GM23338 (cell line): ENCODE measurements at regions not wholly inside any gene's neighbourhood (a gene's known extent, or its start where the extent isn't known, plus 50 kb on each side); places are given as distances from the start of the nearest gene placed in this dataset.

ENCODE experiments used
- ATAC-seq: fragments of 200-7000 bp; cut with Tn5 transposase; 3 replicates; pipeline ENCODE4 v1.9.1; 2020
- DNase-seq: peaks from one replicate; pipeline ENCODE4 v3.0.0-alpha.2; 2015; ENCODE audit warnings: low spot score
- H2AFZ ChIP-seq: fragments of 200-600 bp; sonication (generic); 2 replicates; pipeline ENCODE4 v1.8.0; 2016; ENCODE audit warnings: antibody characterized with exemption, mild to moderate bottlenecking, moderate library complexity
- H3F3A ChIP-seq: fragments of 200-600 bp; sonication (generic); replicated peaks from 2 replicates; pipeline ENCODE4 v1.8.0; 2017; ENCODE audit warnings: antibody characterized with exemption, mixed run types, low read depth
- H3K27ac ChIP-seq: fragments of 200-600 bp; sonication (generic); 2 replicates; pipeline ENCODE4 v1.6.1; 2016; ENCODE audit warnings: low read depth
- H3K27me3 ChIP-seq: fragments of 200-600 bp; sonication (generic); 2 replicates; pipeline ENCODE4 v1.8.0; 2016; ENCODE audit warnings: mild to moderate bottlenecking, mixed run types, moderate library complexity; ENCODE audit not compliant: insufficient read depth
- H3K36me3 ChIP-seq: fragments of 200-600 bp; sonication (generic); 2 replicates; pipeline ENCODE4 v1.8.0; 2016; ENCODE audit warnings: mild to moderate bottlenecking; ENCODE audit not compliant: insufficient read depth
- H3K4me1 ChIP-seq: fragments of 200-600 bp; sonication (generic); 2 replicates; pipeline ENCODE4 v1.8.0; 2016; ENCODE audit warnings: mild to moderate bottlenecking, moderate library complexity; ENCODE audit not compliant: insufficient read depth
- H3K4me2 ChIP-seq: fragments of 200-600 bp; sonication (generic); 2 replicates; pipeline ENCODE4 v1.7.1; 2017; ENCODE audit warnings: mixed run types
- H3K4me3 ChIP-seq: fragments of 200-600 bp; sonication (generic); 2 replicates; pipeline ENCODE4 v1.6.1; 2016; ENCODE audit warnings: mixed run types
- H3K79me2 ChIP-seq: fragments of 200-600 bp; sonication (generic); replicated peaks from 2 replicates; pipeline ENCODE4 v1.8.0; 2017; ENCODE audit warnings: mild to moderate bottlenecking; ENCODE audit not compliant: insufficient read depth
- H3K9me2 ChIP-seq: fragments of 200-600 bp; sonication (generic); 2 replicates; pipeline ENCODE4 v1.8.0; 2017; ENCODE audit not compliant: insufficient read depth
- H4K20me1 ChIP-seq: fragments of 200-600 bp; sonication (generic); replicated peaks from 2 replicates; pipeline ENCODE4 v1.8.0; 2017; ENCODE audit warnings: mild to moderate bottlenecking; ENCODE audit not compliant: insufficient read depth
- H3K27ac Mint-ChIP-seq: 2 replicates; pipeline ENCODE4 v1.8.0; 2020; ENCODE audit warnings: inconsistent platforms, mild to moderate bottlenecking, moderate library complexity, mixed read lengths
- H3K27me3 Mint-ChIP-seq: 3 replicates; pipeline ENCODE4 v1.8.0; 2022; ENCODE audit warnings: low read depth, mild to moderate bottlenecking, moderate library complexity, mixed read lengths, inconsistent platforms; ENCODE audit not compliant: insufficient read depth, poor library complexity
- H3K36me3 Mint-ChIP-seq: 3 replicates; pipeline ENCODE4 v1.8.0; 2021; ENCODE audit warnings: low read depth, mild to moderate bottlenecking, inconsistent platforms, moderate library complexity, mixed read lengths
- H3K4me1 Mint-ChIP-seq: 3 replicates; pipeline ENCODE4 v1.8.0; 2020; ENCODE audit warnings: mild to moderate bottlenecking, inconsistent platforms, mixed read lengths
- H3K4me3 Mint-ChIP-seq: 3 replicates; pipeline ENCODE4 v1.8.0; 2021; ENCODE audit warnings: moderate library complexity, mild to moderate bottlenecking, inconsistent platforms, mixed read lengths
- H3K9me3 Mint-ChIP-seq: 3 replicates; pipeline ENCODE4 v1.8.0; 2020; ENCODE audit warnings: moderate library complexity, mild to moderate bottlenecking, inconsistent platforms, mixed read lengths
- CREB1 ChIP-seq: fragments of 250-450 bp; sonication (Bioruptor Pico); IDR thresholded peaks from 2 replicates; pipeline ENCODE4 v1.5.0; 2020; ENCODE audit warnings: low read depth, mild to moderate bottlenecking, moderate library complexity
- ETS1 ChIP-seq: IDR thresholded peaks from 2 replicates; pipeline ENCODE4 v1.6.1; 2016; ENCODE audit warnings: antibody characterized with exemption
- EZH2 ChIP-seq: fragments of 200-600 bp; sonication (generic); IDR thresholded peaks from one replicate; pipeline ENCODE4 v1.8.0; 2017; ENCODE audit warnings: antibody characterized with exemption, mild to moderate bottlenecking, low read depth; ENCODE audit not compliant: unreplicated experiment
- EZH2phosphoT487 ChIP-seq: fragments of 200-600 bp; sonication (generic); IDR thresholded peaks from one replicate; pipeline ENCODE4 v1.8.1; 2018; ENCODE audit warnings: antibody characterized with exemption; ENCODE audit not compliant: unreplicated experiment
- JUNB ChIP-seq: IDR thresholded peaks from one replicate; pipeline ENCODE4 v1.6.1; 2016; ENCODE audit warnings: antibody characterized with exemption; ENCODE audit not compliant: unreplicated experiment
- NANOG ChIP-seq: IDR thresholded peaks from 2 replicates; pipeline ENCODE4 v1.6.1; 2016; ENCODE audit warnings: antibody characterized with exemption, borderline replicate concordance
- REST ChIP-seq: IDR thresholded peaks from one replicate; pipeline ENCODE4 v1.6.1; 2018; ENCODE audit warnings: antibody characterized with exemption; ENCODE audit not compliant: unreplicated experiment
- STAT1 ChIP-seq: IDR thresholded peaks from one replicate; pipeline ENCODE4 v1.6.1; 2016; ENCODE audit warnings: antibody characterized with exemption; ENCODE audit not compliant: unreplicated experiment
- ZNF114 ChIP-seq: fragments of 250-450 bp; sonication (Bioruptor Pico); IDR thresholded peaks from 2 replicates; pipeline ENCODE4 v1.5.0; 2020; ENCODE audit warnings: mild to moderate bottlenecking, moderate library complexity
- ZNF331 ChIP-seq: fragments of 250-450 bp; sonication (Bioruptor Pico); IDR thresholded peaks from 2 replicates; pipeline ENCODE4 v1.5.0; 2020; ENCODE audit warnings: low read depth, mild to moderate bottlenecking, moderate library complexity
- ZNF462 ChIP-seq: fragments of 250-450 bp; sonication (Bioruptor Pico); IDR thresholded peaks from 2 replicates; pipeline ENCODE4 v1.5.0; 2020; ENCODE audit warnings: mild to moderate bottlenecking, moderate library complexity

- no peak for TF ChIP-seq ZNF462 (CRISPR knock-in tag)
- TF ChIP-seq ZNF331 = no peak
- TF ChIP-seq EZH2 = no peak
- TF ChIP-seq ZNF114 (CRISPR knock-in tag) = no peak
Measured at GRCh38 chr1:222394224-222394623, 153.7 kb downstream of the HHIPL2 start (continued).

GRCh38 chr1:222392556-222392955 is 155.3 kb downstream of the HHIPL2 start:
- Mint-ChIP-seq H3K27ac (no peak overlapping the region), H3K4me1 (no peaks in the 10 kb centered on the region), H3K9me3 (no peaks in the 10 kb centered on the region), H3K27me3 (no peaks in the 10 kb centered on the region), H3K4me3 (no peak overlapping the region), H3K36me3 (no peaks in the 10 kb centered on the region)
- no peak for ATAC-seq
- Histone ChIP-seq H3K79me2 (no peaks in the 10 kb centered on the region), H3K4me1 (no peaks in the 10 kb centered on the region), H3K27me3 (no peaks in the 10 kb centered on the region), H3K36me3 (no peaks in the 10 kb centered on the region), H3K27ac (no peak overlapping the region), H2AFZ (no peak overlapping the region), H3K4me3 (no peak overlapping the region), H3F3A (no peaks in the 10 kb centered on the region), H4K20me1 (no peaks in the 10 kb centered on the region), H3K4me2 (no peak overlapping the region), H3K9me2 (0 out of 2 replicates have a peak, but pooled peaks cover 5% of the 10 kb centered on the region)
- no peak for DNase-seq
- TF ChIP-seq EZH2phosphoT487 (no peak), JUNB (no peak), NANOG (no peak), STAT1 (no peak), ZNF331 (no peak), CREB1 (no peak), REST (no peak), ETS1 (no peak), EZH2 (no peak)
